ENCODE measurements at regions not wholly inside any gene's neighbourhood (a gene's known extent, or its start where the extent isn't known, plus 50 kb on each side); places are given as distances from the start of the nearest gene placed in this dataset.

GRCh38 chr6:139659196-139659595 is 284.7 kb upstream of the CITED2 start:
- Mint-ChIP-seq H3K4me1 (ENCODE audit: low read depth, unreplicated experiment) (peaks cover 7% of the 10 kb centered on the region), H3K9me3 (ENCODE audit: unreplicated experiment) (peaks cover 2% of the 10 kb centered on the region), H3K36me3 (ENCODE audit: unreplicated experiment) (no peaks in the 10 kb centered on the region), H3K27ac (ENCODE audit: unreplicated experiment) (no peak overlapping the region), H3K4me3 (ENCODE audit: unreplicated experiment) (no peak overlapping the region), H3K27me3 (ENCODE audit: unreplicated experiment) (peaks cover 3% of the 10 kb centered on the region)
- DNase-seq: no peak
- TF ChIP-seq, protein P1, sequence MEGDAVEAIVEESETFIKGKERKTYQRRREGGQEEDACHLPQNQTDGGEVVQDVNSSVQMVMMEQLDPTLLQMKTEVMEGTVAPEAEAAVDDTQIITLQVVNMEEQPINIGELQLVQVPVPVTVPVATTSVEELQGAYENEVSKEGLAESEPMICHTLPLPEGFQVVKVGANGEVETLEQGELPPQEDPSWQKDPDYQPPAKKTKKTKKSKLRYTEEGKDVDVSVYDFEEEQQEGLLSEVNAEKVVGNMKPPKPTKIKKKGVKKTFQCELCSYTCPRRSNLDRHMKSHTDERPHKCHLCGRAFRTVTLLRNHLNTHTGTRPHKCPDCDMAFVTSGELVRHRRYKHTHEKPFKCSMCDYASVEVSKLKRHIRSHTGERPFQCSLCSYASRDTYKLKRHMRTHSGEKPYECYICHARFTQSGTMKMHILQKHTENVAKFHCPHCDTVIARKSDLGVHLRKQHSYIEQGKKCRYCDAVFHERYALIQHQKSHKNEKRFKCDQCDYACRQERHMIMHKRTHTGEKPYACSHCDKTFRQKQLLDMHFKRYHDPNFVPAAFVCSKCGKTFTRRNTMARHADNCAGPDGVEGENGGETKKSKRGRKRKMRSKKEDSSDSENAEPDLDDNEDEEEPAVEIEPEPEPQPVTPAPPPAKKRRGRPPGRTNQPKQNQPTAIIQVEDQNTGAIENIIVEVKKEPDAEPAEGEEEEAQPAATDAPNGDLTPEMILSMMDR (IDR thresholded peaks at IDR 0.05; ENCODE audit: partially characterized antibody, unreplicated experiment): no peak

- TF ChIP-seq, protein P1 (IDR thresholded peaks at IDR 0.05; ENCODE audit: partially characterized antibody, unreplicated experiment): no peak
- Mint-ChIP-seq H3K9me3 (ENCODE audit: unreplicated experiment) (no peaks in the 10 kb centered on the region), H3K4me1 (ENCODE audit: low read depth, unreplicated experiment) (peaks cover 7% of the 10 kb centered on the region), H3K27ac (ENCODE audit: unreplicated experiment) (no peak overlapping the region), H3K4me3 (ENCODE audit: unreplicated experiment) (no peak overlapping the region), H3K27me3 (ENCODE audit: unreplicated experiment) (peaks cover 3% of the 10 kb centered on the region), H3K36me3 (ENCODE audit: unreplicated experiment) (no peaks in the 10 kb centered on the region)
- no peak for DNase-seq
These were observed 282.7 kb upstream of the CITED2 start for GRCh38 chr6:139657119-139657518.

- Mint-ChIP-seq H3K36me3 (ENCODE audit: unreplicated experiment) (no peaks in the 10 kb centered on the region), H3K9me3 (ENCODE audit: unreplicated experiment) (no peaks in the 10 kb centered on the region), H3K27me3 (ENCODE audit: unreplicated experiment) (peaks cover 3% of the 10 kb centered on the region), H3K27ac (ENCODE audit: unreplicated experiment) (no peak overlapping the region), H3K4me1 (ENCODE audit: low read depth, unreplicated experiment) (peaks cover 7% of the 10 kb centered on the region), H3K4me3 (ENCODE audit: unreplicated experiment) (no peak overlapping the region)
- DNase-seq: no peak
- TF ChIP-seq, protein P1 (IDR thresholded peaks at IDR 0.05; ENCODE audit: partially characterized antibody, unreplicated experiment): no peak
These were observed 281.6 kb upstream of the CITED2 start for GRCh38 chr6:139655783-139656705.

- no peaks in the 10 kb centered on the region for H3K9me3 Mint-ChIP-seq (ENCODE audit: unreplicated experiment)
- peaks cover 12% of the 10 kb centered on the region for H3K4me1 Mint-ChIP-seq (ENCODE audit: low read depth, unreplicated experiment)
- H3K4me3 Mint-ChIP-seq (ENCODE audit: unreplicated experiment): no peak overlapping the region
- TF ChIP-seq, protein P1 (IDR thresholded peaks at IDR 0.05; ENCODE audit: partially characterized antibody, unreplicated experiment): no peak
- peaks cover 3% of the 10 kb centered on the region for H3K27me3 Mint-ChIP-seq (ENCODE audit: unreplicated experiment)
- DNase-seq: no peak
- no peaks in the 10 kb centered on the region for H3K36me3 Mint-ChIP-seq (ENCODE audit: unreplicated experiment)
- no peak overlapping the region for H3K27ac Mint-ChIP-seq (ENCODE audit: unreplicated experiment)
These were observed 280.7 kb upstream of the CITED2 start for GRCh38 chr6:139654888-139655782.

Data from glutamatergic neuron (in vitro differentiated cells).